Ishikawa (cell line): ENCODE measurements at regions not wholly inside any gene's neighbourhood (a gene's known extent, or its start where the extent isn't known, plus 50 kb on each side); places are given as distances from the start of the nearest gene placed in this dataset.

Source experiments
- EGR1 ChIP-seq: IDR thresholded peaks from 2 replicates; pipeline ENCODE4 v1.6.1; 2012
- TAF1 ChIP-seq: IDR thresholded peaks from 2 replicates; pipeline ENCODE4 v1.6.1; 2012; ENCODE audit warnings: low read depth, mild to moderate bottlenecking
- USF1 ChIP-seq: IDR thresholded peaks from 2 replicates; pipeline ENCODE4 v1.6.1; 2012

GRCh38 chr12:60920841-60921495 lies 1325.1 kb downstream of the SLC16A7 start:
- no peak for TF ChIP-seq USF1
- TF ChIP-seq TAF1: no peak
- TF ChIP-seq EGR1: no peak
